ENCODE measurements at regions not wholly inside any gene's neighbourhood (a gene's known extent, or its start where the extent isn't known, plus 50 kb on each side); places are given as distances from the start of the nearest gene placed in this dataset.

DNA sequence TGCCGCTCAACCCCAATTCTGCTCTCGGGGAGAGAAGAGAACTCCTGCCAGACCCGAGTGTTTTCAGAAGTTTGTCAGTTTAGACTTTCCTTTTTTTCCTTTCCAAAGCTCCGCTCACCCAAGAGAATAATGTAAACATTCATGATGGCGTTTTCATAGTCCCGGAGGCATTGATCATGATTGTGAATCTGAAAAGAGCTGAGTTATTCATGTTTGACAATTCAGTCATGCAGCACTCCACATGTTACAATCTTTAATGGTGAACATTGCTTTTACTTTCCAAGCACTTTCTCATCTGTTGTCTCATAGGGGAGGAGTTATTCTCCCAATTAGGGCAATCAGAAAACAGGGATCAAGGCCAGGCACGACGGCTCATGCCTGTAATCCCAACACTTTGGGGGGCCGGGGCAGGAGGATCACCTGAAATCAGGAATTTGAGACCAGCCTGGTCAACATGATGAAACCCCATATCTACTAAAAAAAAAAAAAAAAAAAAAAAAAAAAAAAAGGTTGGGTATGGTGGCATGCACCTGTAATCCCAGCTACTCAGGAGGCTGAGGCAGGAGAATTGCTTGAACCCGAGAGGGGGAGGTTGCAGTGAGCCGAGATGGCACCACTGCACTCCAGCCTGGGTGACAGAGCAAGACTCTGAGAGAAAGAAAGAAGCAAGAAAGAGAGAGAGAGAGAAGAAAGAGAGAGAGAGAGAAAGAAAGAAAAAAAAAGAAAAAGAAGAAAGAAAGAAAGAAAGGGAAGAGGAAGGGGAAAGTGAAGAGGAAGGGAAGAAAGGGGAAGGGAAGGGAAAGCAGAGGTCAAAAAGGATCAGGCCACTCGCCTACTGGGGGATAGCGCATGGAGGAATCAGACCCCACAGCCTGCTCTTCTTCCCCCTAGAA lies 70.0 kb upstream of the TNRC6C start:
- TF ChIP-seq ZBTB7A (IDR thresholded peaks at IDR 0.05; ENCODE audit: low read depth) (no peak), TCF12 (IDR thresholded peaks at IDR 0.05; ENCODE audit: low read depth) (no peak), EP300 (IDR thresholded peaks at IDR 0.05; ENCODE audit: borderline replicate concordance) (no peak), TEAD4 (IDR thresholded peaks at IDR 0.05) (no peak), RAD21 (IDR thresholded peaks at IDR 0.05; ENCODE audit: low read depth) (no peak), NFIC (IDR thresholded peaks at IDR 0.05) (no peak), CEBPB (IDR thresholded peaks at IDR 0.05) (no peak), FOXM1 (IDR thresholded peaks at IDR 0.05; ENCODE audit: borderline replicate concordance, low read depth) (no peak), CREB1 (IDR thresholded peaks at IDR 0.05; ENCODE audit: low read depth) (no peak), YY1 (IDR thresholded peaks at IDR 0.05; ENCODE audit: low read depth) (no peak), TAF1 (IDR thresholded peaks at IDR 0.05; ENCODE audit: low read depth) (no peak), EGR1 (IDR thresholded peaks at IDR 0.05) (no peak)
- TF ChIP-seq, protein P1, sequence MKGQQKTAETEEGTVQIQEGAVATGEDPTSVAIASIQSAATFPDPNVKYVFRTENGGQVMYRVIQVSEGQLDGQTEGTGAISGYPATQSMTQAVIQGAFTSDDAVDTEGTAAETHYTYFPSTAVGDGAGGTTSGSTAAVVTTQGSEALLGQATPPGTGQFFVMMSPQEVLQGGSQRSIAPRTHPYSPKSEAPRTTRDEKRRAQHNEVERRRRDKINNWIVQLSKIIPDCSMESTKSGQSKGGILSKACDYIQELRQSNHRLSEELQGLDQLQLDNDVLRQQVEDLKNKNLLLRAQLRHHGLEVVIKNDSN (IDR thresholded peaks at IDR 0.05): no peak
- TF ChIP-seq, protein P2, sequence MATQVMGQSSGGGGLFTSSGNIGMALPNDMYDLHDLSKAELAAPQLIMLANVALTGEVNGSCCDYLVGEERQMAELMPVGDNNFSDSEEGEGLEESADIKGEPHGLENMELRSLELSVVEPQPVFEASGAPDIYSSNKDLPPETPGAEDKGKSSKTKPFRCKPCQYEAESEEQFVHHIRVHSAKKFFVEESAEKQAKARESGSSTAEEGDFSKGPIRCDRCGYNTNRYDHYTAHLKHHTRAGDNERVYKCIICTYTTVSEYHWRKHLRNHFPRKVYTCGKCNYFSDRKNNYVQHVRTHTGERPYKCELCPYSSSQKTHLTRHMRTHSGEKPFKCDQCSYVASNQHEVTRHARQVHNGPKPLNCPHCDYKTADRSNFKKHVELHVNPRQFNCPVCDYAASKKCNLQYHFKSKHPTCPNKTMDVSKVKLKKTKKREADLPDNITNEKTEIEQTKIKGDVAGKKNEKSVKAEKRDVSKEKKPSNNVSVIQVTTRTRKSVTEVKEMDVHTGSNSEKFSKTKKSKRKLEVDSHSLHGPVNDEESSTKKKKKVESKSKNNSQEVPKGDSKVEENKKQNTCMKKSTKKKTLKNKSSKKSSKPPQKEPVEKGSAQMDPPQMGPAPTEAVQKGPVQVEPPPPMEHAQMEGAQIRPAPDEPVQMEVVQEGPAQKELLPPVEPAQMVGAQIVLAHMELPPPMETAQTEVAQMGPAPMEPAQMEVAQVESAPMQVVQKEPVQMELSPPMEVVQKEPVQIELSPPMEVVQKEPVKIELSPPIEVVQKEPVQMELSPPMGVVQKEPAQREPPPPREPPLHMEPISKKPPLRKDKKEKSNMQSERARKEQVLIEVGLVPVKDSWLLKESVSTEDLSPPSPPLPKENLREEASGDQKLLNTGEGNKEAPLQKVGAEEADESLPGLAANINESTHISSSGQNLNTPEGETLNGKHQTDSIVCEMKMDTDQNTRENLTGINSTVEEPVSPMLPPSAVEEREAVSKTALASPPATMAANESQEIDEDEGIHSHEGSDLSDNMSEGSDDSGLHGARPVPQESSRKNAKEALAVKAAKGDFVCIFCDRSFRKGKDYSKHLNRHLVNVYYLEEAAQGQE (IDR thresholded peaks at IDR 0.05; ENCODE audit: low read depth): no peak
- TF ChIP-seq, protein P3, sequence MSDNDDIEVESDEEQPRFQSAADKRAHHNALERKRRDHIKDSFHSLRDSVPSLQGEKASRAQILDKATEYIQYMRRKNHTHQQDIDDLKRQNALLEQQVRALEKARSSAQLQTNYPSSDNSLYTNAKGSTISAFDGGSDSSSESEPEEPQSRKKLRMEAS (IDR thresholded peaks at IDR 0.05): no peak

DNA sequence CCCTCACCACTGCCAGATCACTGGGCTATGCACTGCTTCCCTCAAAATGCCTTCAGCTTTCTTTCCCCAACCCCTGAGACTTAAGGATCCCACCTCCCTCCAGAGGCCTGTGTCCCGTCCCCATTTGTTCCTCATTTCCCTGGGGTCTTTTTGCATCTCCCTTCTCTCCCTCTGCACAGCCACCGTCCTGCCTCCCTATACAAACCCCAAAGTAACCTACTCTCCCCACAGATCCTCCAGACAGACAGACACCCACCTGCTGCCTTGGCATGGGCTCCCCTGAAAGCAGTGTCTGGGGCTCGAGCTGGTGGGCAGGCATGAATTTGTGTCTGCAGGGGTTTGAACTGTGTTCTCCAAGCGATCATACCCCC lies 69.4 kb upstream of the TNRC6C start:
- TF ChIP-seq, protein P3 (IDR thresholded peaks at IDR 0.05): no peak
- TF ChIP-seq CREB1 (IDR thresholded peaks at IDR 0.05; ENCODE audit: low read depth) (no peak), EP300 (IDR thresholded peaks at IDR 0.05; ENCODE audit: borderline replicate concordance) (no peak), TCF12 (IDR thresholded peaks at IDR 0.05; ENCODE audit: low read depth) (no peak), YY1 (IDR thresholded peaks at IDR 0.05; ENCODE audit: low read depth) (no peak), NFIC (IDR thresholded peaks at IDR 0.05) (no peak), TAF1 (IDR thresholded peaks at IDR 0.05; ENCODE audit: low read depth) (no peak), ZBTB7A (IDR thresholded peaks at IDR 0.05; ENCODE audit: low read depth) (no peak), TEAD4 (IDR thresholded peaks at IDR 0.05) (no peak), RAD21 (IDR thresholded peaks at IDR 0.05; ENCODE audit: low read depth) (no peak), CEBPB (IDR thresholded peaks at IDR 0.05) (no peak), EGR1 (IDR thresholded peaks at IDR 0.05) (no peak), FOXM1 (IDR thresholded peaks at IDR 0.05; ENCODE audit: borderline replicate concordance, low read depth) (no peak)
- TF ChIP-seq, protein P1 (IDR thresholded peaks at IDR 0.05): no peak
- TF ChIP-seq, protein P2 (IDR thresholded peaks at IDR 0.05; ENCODE audit: low read depth): no peak

DNA sequence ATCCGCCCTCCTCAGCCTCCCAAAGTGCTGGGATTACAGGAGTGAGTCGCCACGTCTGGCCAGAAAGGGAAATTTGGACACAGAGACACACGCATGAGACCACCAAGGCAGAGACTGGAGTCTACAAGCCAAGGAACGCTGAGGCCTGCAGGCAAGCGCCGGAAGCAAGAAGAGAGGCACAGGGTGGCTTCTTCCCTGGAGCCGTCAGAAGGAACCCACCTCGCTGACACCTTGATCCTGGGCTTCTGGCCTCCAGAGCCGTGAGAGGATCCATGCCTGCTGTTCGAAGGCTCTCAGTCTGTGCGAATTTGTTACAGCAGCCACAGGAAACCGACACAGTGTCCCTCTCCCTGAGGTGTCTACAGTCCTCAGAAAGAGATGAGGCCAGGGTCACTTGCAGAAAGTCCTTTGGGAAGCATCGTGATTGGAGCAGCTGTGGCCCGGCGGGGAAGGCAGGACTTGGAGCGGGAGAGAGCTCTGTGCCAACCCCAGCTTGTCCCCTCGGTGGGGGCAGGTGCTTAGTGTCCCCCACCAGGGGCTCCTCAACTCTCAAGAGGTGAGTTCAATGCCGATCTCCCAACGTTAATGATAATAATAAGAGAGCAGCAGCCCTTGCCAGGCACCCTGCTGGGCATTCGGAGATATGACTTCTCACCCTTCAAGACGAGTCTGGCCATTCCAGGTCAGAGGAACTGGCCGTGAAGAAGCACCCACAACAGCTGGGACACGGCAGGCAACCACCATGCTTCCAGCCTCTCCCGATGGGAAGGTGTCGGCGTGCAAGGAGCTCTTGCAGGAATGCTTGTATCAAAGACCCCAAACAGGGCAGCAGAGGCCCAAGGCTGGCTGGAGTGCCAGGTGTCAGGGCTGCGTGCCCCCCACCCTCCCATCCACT lies 68.4 kb upstream of the TNRC6C start:
- no peak for TF ChIP-seq CREB1 (IDR thresholded peaks at IDR 0.05; ENCODE audit: low read depth)

DNA sequence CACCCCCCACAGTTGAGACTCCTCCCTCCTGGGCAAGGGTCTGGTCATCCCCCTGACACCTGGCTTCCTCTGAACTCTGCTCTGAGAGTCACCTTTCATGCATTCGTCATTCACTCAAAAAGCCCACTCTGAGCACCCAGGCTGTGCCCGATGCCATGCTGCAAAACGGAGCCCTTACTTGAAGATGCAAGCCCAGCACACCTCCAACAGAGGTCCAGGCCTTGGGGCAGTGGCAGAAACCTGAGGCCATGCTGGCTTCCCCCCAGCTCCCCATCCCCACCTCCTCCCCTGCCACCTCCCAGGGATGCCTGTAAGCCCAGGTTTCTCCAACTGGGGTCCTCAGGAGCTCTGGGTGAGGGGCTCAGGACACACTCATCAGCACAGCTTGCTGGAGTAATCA lies 67.7 kb upstream of the TNRC6C start:
- TF ChIP-seq EGR1 (IDR thresholded peaks at IDR 0.05): no peak

DNA sequence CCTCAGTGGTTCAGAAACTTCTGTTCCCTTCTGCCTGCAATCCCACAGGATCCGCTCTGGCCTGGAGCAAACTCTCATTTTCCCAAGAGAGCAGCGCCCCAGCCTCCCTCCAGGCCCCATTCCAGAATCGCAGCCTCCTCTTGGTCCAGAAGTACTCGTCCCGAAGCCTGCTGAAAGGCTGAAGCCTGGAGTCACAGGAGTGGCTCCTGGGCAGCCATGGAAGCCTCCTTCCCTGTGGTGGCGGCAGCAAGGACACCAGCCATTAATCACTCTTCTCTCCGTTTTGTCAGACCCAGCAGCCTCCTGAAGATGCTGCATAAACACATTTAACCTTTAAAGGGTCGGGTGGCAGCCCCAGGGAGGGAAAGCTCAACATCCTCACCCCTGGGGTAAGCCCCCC lies 66.9 kb upstream of the TNRC6C start:
- TF ChIP-seq, protein P1 (IDR thresholded peaks at IDR 0.05): no peak
- TF ChIP-seq YY1 (IDR thresholded peaks at IDR 0.05; ENCODE audit: low read depth) (no peak), ZBTB7A (IDR thresholded peaks at IDR 0.05; ENCODE audit: low read depth) (no peak), TAF1 (IDR thresholded peaks at IDR 0.05; ENCODE audit: low read depth) (no peak), EP300 (IDR thresholded peaks at IDR 0.05; ENCODE audit: borderline replicate concordance) (no peak), RAD21 (IDR thresholded peaks at IDR 0.05; ENCODE audit: low read depth) (no peak), NFIC (IDR thresholded peaks at IDR 0.05) (no peak), CREB1 (IDR thresholded peaks at IDR 0.05; ENCODE audit: low read depth) (no peak), CEBPB (IDR thresholded peaks at IDR 0.05) (no peak), FOXM1 (IDR thresholded peaks at IDR 0.05; ENCODE audit: borderline replicate concordance, low read depth) (no peak), TCF12 (IDR thresholded peaks at IDR 0.05; ENCODE audit: low read depth) (no peak), EGR1 (IDR thresholded peaks at IDR 0.05) (no peak), TEAD4 (IDR thresholded peaks at IDR 0.05) (no peak)
- TF ChIP-seq, protein P2 (IDR thresholded peaks at IDR 0.05; ENCODE audit: low read depth): no peak
- TF ChIP-seq, protein P3 (IDR thresholded peaks at IDR 0.05): no peak

Measured in Ishikawa (cell line).